Type B pancreatic cell (in vitro differentiated cells): ENCODE measurements at regions not wholly inside any gene's neighbourhood (a gene's known extent, or its start where the extent isn't known, plus 50 kb on each side); places are given as distances from the start of the nearest gene placed in this dataset.

Experiments
- DNase-seq: peaks from one replicate; pipeline ENCODE4 v3.0.0; 2021; ENCODE audit warnings: mixed read lengths; ENCODE audit not compliant: unreplicated experiment; ENCODE audit errors: extremely low spot score
- H3K27ac Mint-ChIP-seq: 2 replicates; pipeline ENCODE4 v1.8.0; 2021; ENCODE audit warnings: mild to moderate bottlenecking, mixed read lengths
- H3K27me3 Mint-ChIP-seq: 2 replicates; pipeline ENCODE4 v1.8.0; 2021; ENCODE audit warnings: mixed read lengths
- H3K36me3 Mint-ChIP-seq: 2 replicates; pipeline ENCODE4 v1.8.0; 2021; ENCODE audit warnings: mixed read lengths
- H3K4me1 Mint-ChIP-seq: one replicate; pipeline ENCODE4 v1.8.0; 2021; ENCODE audit warnings: mixed read lengths; ENCODE audit not compliant: unreplicated experiment
- H3K4me3 Mint-ChIP-seq: 2 replicates; pipeline ENCODE4 v1.8.0; 2021; ENCODE audit warnings: mild to moderate bottlenecking, mixed read lengths
- H3K9me3 Mint-ChIP-seq: 2 replicates; pipeline ENCODE4 v1.8.0; 2021; ENCODE audit warnings: mixed read lengths
- CTCF ChIP-seq: fragments of 200-600 bp; sonication (generic); conservative IDR thresholded peaks from 2 replicates; pipeline ENCODE4 v1.5.0; 2021; ENCODE audit warnings: antibody characterized with exemption, mild to moderate bottlenecking

DNA sequence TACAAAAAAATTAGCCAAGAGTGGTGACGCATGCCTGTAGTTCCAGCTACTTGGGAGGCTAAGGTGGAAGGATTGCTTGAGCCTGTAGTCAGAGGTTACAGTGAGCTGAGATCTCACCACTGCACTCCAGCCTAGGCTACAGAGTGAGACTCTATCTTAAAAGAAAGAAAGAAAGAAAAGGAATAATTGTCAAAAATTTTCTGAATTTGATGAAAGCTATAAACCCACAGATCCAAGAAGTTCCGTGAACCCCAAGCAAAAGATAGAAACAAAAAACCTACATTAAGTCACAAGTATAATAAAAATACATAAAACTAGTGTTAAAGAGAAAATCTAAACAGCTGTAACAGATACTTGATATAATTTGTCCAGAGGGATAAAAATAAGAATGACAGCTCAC is 60.1 kb upstream of the KMT2C start:
- no peaks in the 10 kb centered on the region for H3K27me3 Mint-ChIP-seq
- no peak overlapping the region for H3K4me3 Mint-ChIP-seq
- H3K4me1 Mint-ChIP-seq: no peaks in the 10 kb centered on the region
- H3K9me3 Mint-ChIP-seq: peaks cover 4% of the 10 kb centered on the region
- TF ChIP-seq CTCF: no peak
- no peak for DNase-seq
- no peak overlapping the region for H3K27ac Mint-ChIP-seq
- no peaks in the 10 kb centered on the region for H3K36me3 Mint-ChIP-seq

- DNase-seq: no peak
- no peak for TF ChIP-seq CTCF
- no peaks in the 10 kb centered on the region for H3K36me3 Mint-ChIP-seq
- H3K4me1 Mint-ChIP-seq: peaks cover 3% of the 10 kb centered on the region
- peaks cover 4% of the 10 kb centered on the region for H3K9me3 Mint-ChIP-seq
- H3K27me3 Mint-ChIP-seq: no peaks in the 10 kb centered on the region
- no peak overlapping the region for H3K27ac Mint-ChIP-seq
- no peak overlapping the region for H3K4me3 Mint-ChIP-seq
These were observed 57.1 kb upstream of the KMT2C start for GRCh38 chr7:152492952-152493351.

DNA sequence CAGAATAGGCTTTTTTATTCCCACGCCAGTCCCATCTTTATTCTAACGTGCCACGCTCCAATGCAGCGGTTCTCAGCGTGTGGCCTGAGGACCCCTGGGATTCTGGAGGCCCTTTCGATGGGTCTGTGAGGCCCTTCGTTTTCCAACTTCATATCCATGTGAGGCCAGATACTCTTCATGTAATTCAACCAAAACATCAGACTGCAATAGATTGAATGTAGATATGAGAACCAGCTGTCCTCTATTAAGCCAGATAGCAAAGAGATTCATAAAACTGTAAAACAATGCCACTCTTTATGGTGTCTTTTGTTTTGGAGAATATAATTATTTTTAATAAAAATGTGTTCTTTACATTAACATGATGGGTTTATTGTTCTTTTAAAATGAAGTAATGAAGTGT is 53.2 kb upstream of the KMT2C start:
- H3K4me3 Mint-ChIP-seq: no peak overlapping the region
- H3K27ac Mint-ChIP-seq: no peak overlapping the region
- no peak for TF ChIP-seq CTCF
- no peaks in the 10 kb centered on the region for H3K27me3 Mint-ChIP-seq
- no peak for DNase-seq
- no peaks in the 10 kb centered on the region for H3K36me3 Mint-ChIP-seq
- no peaks in the 10 kb centered on the region for H3K9me3 Mint-ChIP-seq
- H3K4me1 Mint-ChIP-seq: peaks cover 3% of the 10 kb centered on the region

GRCh38 chr7:152486968-152487367 is 51.2 kb upstream of the KMT2C start:
- no peaks in the 10 kb centered on the region for H3K9me3 Mint-ChIP-seq
- H3K27ac Mint-ChIP-seq: no peak overlapping the region
- no peaks in the 10 kb centered on the region for H3K27me3 Mint-ChIP-seq
- no peak for DNase-seq
- no peak for TF ChIP-seq CTCF
- no peaks in the 10 kb centered on the region for H3K36me3 Mint-ChIP-seq
- H3K4me3 Mint-ChIP-seq: no peak overlapping the region
- H3K4me1 Mint-ChIP-seq: peaks cover 3% of the 10 kb centered on the region

DNA sequence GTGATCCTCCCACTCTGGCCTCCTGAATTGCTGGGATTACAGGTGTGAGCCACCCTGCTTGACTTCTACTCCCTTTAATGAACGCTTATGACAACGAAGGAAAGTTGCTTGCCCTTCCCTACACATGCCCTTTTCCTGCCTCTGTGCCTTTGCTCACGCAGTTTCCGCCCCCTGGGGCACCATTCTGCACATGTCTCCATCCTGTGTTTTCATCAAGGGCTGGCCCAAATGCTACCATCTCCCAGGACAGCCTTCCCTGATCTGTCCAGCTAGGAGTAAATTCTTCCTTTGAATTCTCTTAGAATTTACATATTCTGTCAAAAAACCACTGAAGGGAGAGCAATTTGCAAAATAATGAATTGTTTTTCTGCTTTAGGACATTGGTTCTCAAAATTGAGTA is 50.0 kb upstream of the KMT2C start:
- DNase-seq: no peak
- Mint-ChIP-seq H3K4me3 (no peak overlapping the region), H3K9me3 (no peaks in the 10 kb centered on the region), H3K4me1 (peaks cover 3% of the 10 kb centered on the region), H3K27me3 (no peaks in the 10 kb centered on the region), H3K36me3 (no peaks in the 10 kb centered on the region), H3K27ac (no peak overlapping the region)
- no peak for TF ChIP-seq CTCF
